ENCODE measurements at regions not wholly inside any gene's neighbourhood (a gene's known extent, or its start where the extent isn't known, plus 50 kb on each side); places are given as distances from the start of the nearest gene placed in this dataset.

GRCh38 chr12:82040987-82041743 lies 282.0 kb upstream of the PPFIA2 start:
- Histone ChIP-seq H3K9me3 (no peaks in the 10 kb centered on the region), H4K20me1 (ENCODE audit: insufficient read depth) (no peaks in the 10 kb centered on the region), H3K9me2 (no peaks in the 10 kb centered on the region), H3F3A (replicated peaks; ENCODE audit: insufficient read depth) (no peaks in the 10 kb centered on the region), H3K79me2 (ENCODE audit: insufficient read depth) (no peaks in the 10 kb centered on the region), H3K36me3 (replicated peaks in 1 of 2; ENCODE audit: control insufficient read depth in 1 of 2, insufficient read depth in 2 of 2, low read length in 1 of 2) (no peaks in the 10 kb centered on the region), H2AFZ (ENCODE audit: low read depth) (no peak overlapping the region), H3K4me2 (no peak overlapping the region), H3K9ac (no peak overlapping the region), H3K4me3 (ENCODE audit: low read depth in 2 of 2, low read length in 1 of 2) (no peak overlapping the region), H3K4me1 (ENCODE audit: control insufficient read depth in 1 of 2, insufficient read depth in 2 of 2, low read depth in 1 of 2, low read length in 1 of 2) (no peaks in the 10 kb centered on the region), H3K27ac (ENCODE audit: low read depth in 2 of 2, low read length in 1 of 2) (no peak overlapping the region), H3K27me3 (ENCODE audit: insufficient read depth) (no peaks in the 10 kb centered on the region)
- ChIA-PET POLR2A (no interaction called here), CTCF (interaction anchor here (1.6 kb wide), 1 partner anchor 16 kb away, joined by 4 read pairs; no protein-coding TSS in a partner anchor)
- WGBS (ENCODE audit: low lambda C conversion rate), result 19% methylated on average over 2 of the region's 2 CpGs
- TF ChIP-seq CTCF (IDR thresholded peaks at IDR 0.05), result no peak
- TF ChIP-seq CHD2 (IDR thresholded peaks at IDR 0.05; ENCODE audit: low read length, partially characterized antibody), result no peak
- no peak for TF ChIP-seq USF2 (IDR thresholded peaks at IDR 0.05; ENCODE audit: borderline replicate concordance, low read depth, low read length)
- no peak for TF ChIP-seq JUND (IDR thresholded peaks at IDR 0.05)
- no peak for TF ChIP-seq FOXM1 (IDR thresholded peaks at IDR 0.05; ENCODE audit: low read depth)
- TF ChIP-seq RCOR1 (IDR thresholded peaks at IDR 0.05; ENCODE audit: low read length), result no peak
- DNase-seq, result no peak

GRCh38 chr12:82034769-82035168 lies 275.6 kb upstream of the PPFIA2 start:
- no peak for DNase-seq
- no peak overlapping the region for H3K27ac ChIP-seq (ENCODE audit: low read depth in 2 of 2, low read length in 1 of 2)
- no peaks in the 10 kb centered on the region for H3K27me3 ChIP-seq (ENCODE audit: insufficient read depth)
- CTCF ChIA-PET, result no interaction called here
- no peaks in the 10 kb centered on the region for H4K20me1 ChIP-seq (ENCODE audit: insufficient read depth)
- H3K4me1 ChIP-seq (ENCODE audit: control insufficient read depth in 1 of 2, insufficient read depth in 2 of 2, low read depth in 1 of 2, low read length in 1 of 2), result no peaks in the 10 kb centered on the region
- no peaks in the 10 kb centered on the region for H3K36me3 ChIP-seq (replicated peaks in 1 of 2; ENCODE audit: control insufficient read depth in 1 of 2, insufficient read depth in 2 of 2, low read length in 1 of 2)
- no peak for TF ChIP-seq RXRA (IDR thresholded peaks at IDR 0.05; ENCODE audit: borderline replicate concordance, low read depth)
- TF ChIP-seq, protein P1, sequence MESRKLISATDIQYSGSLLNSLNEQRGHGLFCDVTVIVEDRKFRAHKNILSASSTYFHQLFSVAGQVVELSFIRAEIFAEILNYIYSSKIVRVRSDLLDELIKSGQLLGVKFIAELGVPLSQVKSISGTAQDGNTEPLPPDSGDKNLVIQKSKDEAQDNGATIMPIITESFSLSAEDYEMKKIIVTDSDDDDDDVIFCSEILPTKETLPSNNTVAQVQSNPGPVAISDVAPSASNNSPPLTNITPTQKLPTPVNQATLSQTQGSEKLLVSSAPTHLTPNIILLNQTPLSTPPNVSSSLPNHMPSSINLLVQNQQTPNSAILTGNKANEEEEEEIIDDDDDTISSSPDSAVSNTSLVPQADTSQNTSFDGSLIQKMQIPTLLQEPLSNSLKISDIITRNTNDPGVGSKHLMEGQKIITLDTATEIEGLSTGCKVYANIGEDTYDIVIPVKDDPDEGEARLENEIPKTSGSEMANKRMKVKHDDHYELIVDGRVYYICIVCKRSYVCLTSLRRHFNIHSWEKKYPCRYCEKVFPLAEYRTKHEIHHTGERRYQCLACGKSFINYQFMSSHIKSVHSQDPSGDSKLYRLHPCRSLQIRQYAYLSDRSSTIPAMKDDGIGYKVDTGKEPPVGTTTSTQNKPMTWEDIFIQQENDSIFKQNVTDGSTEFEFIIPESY (IDR thresholded peaks at IDR 0.05; ENCODE audit: borderline replicate concordance, low read depth), result no peak
- no peak for TF ChIP-seq MXI1 (IDR thresholded peaks at IDR 0.05; ENCODE audit: low read depth, low read length)
- no peak for TF ChIP-seq IRF3 (IDR thresholded peaks at IDR 0.05; ENCODE audit: low read depth, low read length)
- no peak for TF ChIP-seq NRF1 (IDR thresholded peaks at IDR 0.05; ENCODE audit: low read depth, low read length)
- no peak for TF ChIP-seq MEF2A (IDR thresholded peaks at IDR 0.05; ENCODE audit: borderline replicate concordance, low read depth)
- TF ChIP-seq, protein P2, sequence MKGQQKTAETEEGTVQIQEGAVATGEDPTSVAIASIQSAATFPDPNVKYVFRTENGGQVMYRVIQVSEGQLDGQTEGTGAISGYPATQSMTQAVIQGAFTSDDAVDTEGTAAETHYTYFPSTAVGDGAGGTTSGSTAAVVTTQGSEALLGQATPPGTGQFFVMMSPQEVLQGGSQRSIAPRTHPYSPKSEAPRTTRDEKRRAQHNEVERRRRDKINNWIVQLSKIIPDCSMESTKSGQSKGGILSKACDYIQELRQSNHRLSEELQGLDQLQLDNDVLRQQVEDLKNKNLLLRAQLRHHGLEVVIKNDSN (IDR thresholded peaks at IDR 0.05; ENCODE audit: borderline replicate concordance, low read depth), result no peak
- TF ChIP-seq GATA2 (CRISPR knock-in tag; IDR thresholded peaks at IDR 0.05), result no peak
- no peak for TF ChIP-seq ELF1 (IDR thresholded peaks at IDR 0.05)
- no peak overlapping the region for H2AFZ ChIP-seq (ENCODE audit: low read depth)
- H3K4me3 ChIP-seq (ENCODE audit: low read depth in 2 of 2, low read length in 1 of 2), result no peak overlapping the region
- no peaks in the 10 kb centered on the region for H3K9me2 ChIP-seq
- H3K79me2 ChIP-seq (ENCODE audit: insufficient read depth), result no peaks in the 10 kb centered on the region
- no peaks in the 10 kb centered on the region for H3K9me3 ChIP-seq
- H3K4me2 ChIP-seq, result no peak overlapping the region
- POLR2A ChIA-PET, result no interaction called here
- H3F3A ChIP-seq (replicated peaks; ENCODE audit: insufficient read depth), result no peaks in the 10 kb centered on the region
- H3K9ac ChIP-seq, result no peak overlapping the region
